Loucy (cell line): ENCODE measurements at regions not wholly inside any gene's neighbourhood (a gene's known extent, or its start where the extent isn't known, plus 50 kb on each side); places are given as distances from the start of the nearest gene placed in this dataset.

Experiments
- H2AFZ ChIP-seq: fragments of 200-600 bp; sonication (generic); 2 replicates; pipeline ENCODE4 v1.6.0; 2016; ENCODE audit warnings: antibody characterized with exemption, mild to moderate bottlenecking, low read length, moderate library complexity
- H3F3A ChIP-seq: fragments of 200-600 bp; 2 replicates; pipeline ENCODE4 v1.6.0; 2016; ENCODE audit warnings: antibody characterized with exemption, low read depth, mild to moderate bottlenecking
- H3K27me3 ChIP-seq: fragments of 200-600 bp; sonication (generic); 2 replicates; pipeline ENCODE4 v1.6.1; 2014; ENCODE audit warnings: low read length, mild to moderate bottlenecking; ENCODE audit not compliant: insufficient read depth, poor library complexity, severe bottlenecking
- H3K36me3 ChIP-seq: fragments of 200-600 bp; sonication (generic); 2 replicates; pipeline ENCODE4 v1.6.1; 2016; ENCODE audit warnings: low read length; ENCODE audit not compliant: insufficient read depth
- H3K4me1 ChIP-seq: fragments of 200-600 bp; sonication (generic); 2 replicates; pipeline ENCODE4 v1.5.1; 2014; ENCODE audit warnings: low read length, mild to moderate bottlenecking; ENCODE audit not compliant: insufficient read depth, poor library complexity, severe bottlenecking
- H3K4me2 ChIP-seq: fragments of 200-600 bp; sonication (generic); 2 replicates; pipeline ENCODE4 v1.6.0; 2014; ENCODE audit warnings: antibody characterized with exemption, low read length, low read depth, mild to moderate bottlenecking; ENCODE audit not compliant: poor library complexity, severe bottlenecking
- H3K4me3 ChIP-seq: fragments of 200-600 bp; sonication (generic); 2 replicates; pipeline ENCODE4 v1.5.1; 2014; ENCODE audit warnings: low read length, mild to moderate bottlenecking, mixed read lengths; ENCODE audit not compliant: poor library complexity, severe bottlenecking
- H3K79me2 ChIP-seq: fragments of 200-600 bp; sonication (generic); 2 replicates; pipeline ENCODE4 v1.6.1; 2014; ENCODE audit warnings: low read length; ENCODE audit not compliant: insufficient read depth
- H3K9ac ChIP-seq: fragments of 200-600 bp; sonication (generic); 2 replicates; pipeline ENCODE4 v1.6.0; 2014; ENCODE audit warnings: mild to moderate bottlenecking, low read depth, low read length, moderate library complexity; ENCODE audit not compliant: poor library complexity, severe bottlenecking
- H3K9me2 ChIP-seq: fragments of 200-600 bp; sonication (generic); replicated peaks from 2 replicates; pipeline ENCODE4 v1.6.1; 2016; ENCODE audit warnings: low read depth, low read length, mixed read lengths
- H3K9me3 ChIP-seq: fragments of 200-600 bp; sonication (generic); 2 replicates; pipeline ENCODE4 v1.6.1; 2014; ENCODE audit warnings: mild to moderate bottlenecking, antibody characterized with exemption, low read length, low read depth; ENCODE audit not compliant: insufficient read depth
- H4K20me1 ChIP-seq: fragments of 200-600 bp; sonication (generic); 2 replicates; pipeline ENCODE4 v1.6.0; 2014; ENCODE audit warnings: antibody characterized with exemption, low read length, mild to moderate bottlenecking; ENCODE audit not compliant: insufficient read depth, poor library complexity, severe bottlenecking
- EZH2phosphoT487 ChIP-seq: fragments of 200-600 bp; IDR thresholded peaks from 2 replicates; pipeline ENCODE4 v1.6.1; 2018; ENCODE audit warnings: antibody characterized with exemption, mild to moderate bottlenecking, moderate library complexity, borderline replicate concordance
- TF ChIP-seq, protein P1 (sequence below): fragments of 200-600 bp; sonication (generic); conservative IDR thresholded peaks from 2 replicates; pipeline ENCODE4 v1.5.1; 2014; ENCODE audit warnings: mild to moderate bottlenecking, antibody characterized with exemption, low read length

GRCh38 chr5:135632798-135633197, 54.0 kb upstream of the CXCL14 start:
- no peak overlapping the region for H3K9ac ChIP-seq
- H3K4me3 ChIP-seq: no peak overlapping the region
- H3K79me2 ChIP-seq: no peaks in the 10 kb centered on the region
- no peaks in the 10 kb centered on the region for H3K9me2 ChIP-seq
- H3K4me1 ChIP-seq: no peaks in the 10 kb centered on the region
- no peaks in the 10 kb centered on the region for H3K9me3 ChIP-seq
- H3F3A ChIP-seq: no peaks in the 10 kb centered on the region
- H2AFZ ChIP-seq: no peak overlapping the region
- no peaks in the 10 kb centered on the region for H3K36me3 ChIP-seq
- TF ChIP-seq, protein P1, sequence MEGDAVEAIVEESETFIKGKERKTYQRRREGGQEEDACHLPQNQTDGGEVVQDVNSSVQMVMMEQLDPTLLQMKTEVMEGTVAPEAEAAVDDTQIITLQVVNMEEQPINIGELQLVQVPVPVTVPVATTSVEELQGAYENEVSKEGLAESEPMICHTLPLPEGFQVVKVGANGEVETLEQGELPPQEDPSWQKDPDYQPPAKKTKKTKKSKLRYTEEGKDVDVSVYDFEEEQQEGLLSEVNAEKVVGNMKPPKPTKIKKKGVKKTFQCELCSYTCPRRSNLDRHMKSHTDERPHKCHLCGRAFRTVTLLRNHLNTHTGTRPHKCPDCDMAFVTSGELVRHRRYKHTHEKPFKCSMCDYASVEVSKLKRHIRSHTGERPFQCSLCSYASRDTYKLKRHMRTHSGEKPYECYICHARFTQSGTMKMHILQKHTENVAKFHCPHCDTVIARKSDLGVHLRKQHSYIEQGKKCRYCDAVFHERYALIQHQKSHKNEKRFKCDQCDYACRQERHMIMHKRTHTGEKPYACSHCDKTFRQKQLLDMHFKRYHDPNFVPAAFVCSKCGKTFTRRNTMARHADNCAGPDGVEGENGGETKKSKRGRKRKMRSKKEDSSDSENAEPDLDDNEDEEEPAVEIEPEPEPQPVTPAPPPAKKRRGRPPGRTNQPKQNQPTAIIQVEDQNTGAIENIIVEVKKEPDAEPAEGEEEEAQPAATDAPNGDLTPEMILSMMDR: no peak
- TF ChIP-seq EZH2phosphoT487: no peak
- H4K20me1 ChIP-seq: no peaks in the 10 kb centered on the region
- H3K27me3 ChIP-seq: no peaks in the 10 kb centered on the region
- no peak overlapping the region for H3K4me2 ChIP-seq

- Histone ChIP-seq H2AFZ (no peak overlapping the region), H3K4me3 (no peak overlapping the region), H3K9me3 (no peaks in the 10 kb centered on the region), H3K9ac (no peak overlapping the region), H3K9me2 (no peaks in the 10 kb centered on the region), H3K4me1 (no peaks in the 10 kb centered on the region), H3K36me3 (no peaks in the 10 kb centered on the region), H3K4me2 (no peak overlapping the region), H3K79me2 (no peaks in the 10 kb centered on the region), H3F3A (no peaks in the 10 kb centered on the region), H3K27me3 (no peaks in the 10 kb centered on the region), H4K20me1 (no peaks in the 10 kb centered on the region)
- no peak for TF ChIP-seq EZH2phosphoT487
- TF ChIP-seq, protein P1: no peak
Measured at GRCh38 chr5:135631391-135631790, 52.6 kb upstream of the CXCL14 start.

DNA sequence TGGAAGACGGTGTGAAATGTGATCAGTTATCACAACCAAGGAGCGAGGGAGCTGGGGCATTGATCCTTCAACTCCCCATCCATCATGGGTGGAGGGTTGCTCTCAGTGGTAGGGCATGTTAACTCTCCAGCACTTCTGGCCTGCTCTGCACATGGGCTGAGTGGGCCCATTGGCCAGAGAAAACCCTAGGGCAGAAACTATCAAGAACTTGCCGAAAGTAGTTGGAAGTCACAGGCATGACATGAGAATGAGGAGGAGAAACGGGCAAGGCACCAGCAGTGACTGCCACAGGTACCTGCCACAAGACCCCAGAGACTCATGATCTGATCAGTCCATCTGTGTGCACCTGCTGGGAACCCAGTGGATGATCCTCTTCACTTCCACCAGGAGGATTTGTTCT, 50.9 kb upstream of the CXCL14 start:
- Histone ChIP-seq H3K27me3 (no peaks in the 10 kb centered on the region), H3K4me2 (no peak overlapping the region), H2AFZ (no peak overlapping the region), H3K9ac (no peak overlapping the region), H4K20me1 (no peaks in the 10 kb centered on the region), H3K79me2 (no peaks in the 10 kb centered on the region), H3K4me3 (no peak overlapping the region), H3K9me3 (no peaks in the 10 kb centered on the region), H3K4me1 (no peaks in the 10 kb centered on the region), H3K9me2 (no peaks in the 10 kb centered on the region), H3F3A (no peaks in the 10 kb centered on the region), H3K36me3 (no peaks in the 10 kb centered on the region)
- TF ChIP-seq, protein P1: no peak
- no peak for TF ChIP-seq EZH2phosphoT487
